PC-9 (cell line): ENCODE measurements at regions not wholly inside any gene's neighbourhood (a gene's known extent, or its start where the extent isn't known, plus 50 kb on each side); places are given as distances from the start of the nearest gene placed in this dataset.

Source experiments
- BruUV-seq: library from RNA; stranded (reverse); fragments of 400-500 nt; replicated peaks from 2 replicates; lab custom pipeline; 2021; lab: Mats Ljungman, UMichigan
- CTCF ChIA-PET: fragments of 300-600 bp; sonication (Branson Sonifier 250); formaldehyde crosslinking; loops from one replicate; lab custom pipeline; 2022; ENCODE audit warnings: antibody characterized with exemption; lab: Charles Lee
- POLR2A ChIA-PET: fragments of 300-600 bp; sonication (Branson Sonifier 250); formaldehyde crosslinking; loops from one replicate; lab custom pipeline; 2022; ENCODE audit warnings: antibody characterized with exemption; ENCODE audit not compliant: unreplicated experiment; lab: Charles Lee
- DNase-seq, 2 experiments: peaks; one replicate each; pipeline versions ENCODE4 v3.0.0 to v3.0.0-alpha.2; 2015 to 2022; ENCODE audit warnings: mixed read lengths in 1 of 2
- H2AFZ ChIP-seq: fragments of 200-600 bp; sonication (generic); 2 replicates; pipeline ENCODE4 v1.8.1; 2017; ENCODE audit warnings: antibody characterized with exemption
- H3F3A ChIP-seq: fragments of 200-600 bp; sonication (generic); 2 replicates; pipeline ENCODE4 v1.8.1; 2017; ENCODE audit warnings: antibody characterized with exemption, mild to moderate bottlenecking, low read depth; ENCODE audit not compliant: insufficient read depth
- H3K27ac ChIP-seq: fragments of 200-600 bp; sonication (generic); 2 replicates; pipeline ENCODE4 v1.6.1; 2016; ENCODE audit warnings: mixed run types
- H3K27me3 ChIP-seq: fragments of 200-600 bp; sonication (generic); 2 replicates; pipeline ENCODE4 v1.6.1; 2016; ENCODE audit warnings: low read depth, mixed run types; ENCODE audit not compliant: insufficient read depth
- H3K36me3 ChIP-seq: fragments of 200-600 bp; sonication (generic); 2 replicates; pipeline ENCODE4 v1.6.1; 2016; ENCODE audit warnings: low read depth, mixed run types
- H3K4me1 ChIP-seq: fragments of 200-600 bp; sonication (generic); replicated peaks from 2 replicates; pipeline ENCODE4 v1.6.1; 2016; ENCODE audit warnings: mixed run types; ENCODE audit not compliant: insufficient read depth
- H3K4me2 ChIP-seq: fragments of 200-600 bp; sonication (generic); 2 replicates; pipeline ENCODE4 v1.6.1; 2017; ENCODE audit warnings: mixed run types
- H3K4me3 ChIP-seq: fragments of 200-600 bp; sonication (generic); 2 replicates; pipeline ENCODE4 v1.6.1; 2016; ENCODE audit warnings: mixed run types
- H3K79me2 ChIP-seq: fragments of 200-600 bp; sonication (generic); 2 replicates; pipeline ENCODE4 v1.6.1; 2017; ENCODE audit warnings: low read depth, mixed run types
- H3K9me2 ChIP-seq: fragments of 200-600 bp; sonication (generic); 2 replicates; pipeline ENCODE4 v1.8.1; 2017; ENCODE audit warnings: mild to moderate bottlenecking; ENCODE audit not compliant: insufficient read depth
- H3K9me3 ChIP-seq: fragments of 200-600 bp; sonication (generic); 2 replicates; pipeline ENCODE4 v1.8.1; 2016; ENCODE audit warnings: low read depth; ENCODE audit not compliant: insufficient read depth
- H4K20me1 ChIP-seq: fragments of 200-600 bp; sonication (generic); 2 replicates; pipeline ENCODE4 v1.8.1; 2017; ENCODE audit not compliant: insufficient read depth
- CTCF ChIP-seq: fragments of 200-600 bp; sonication (generic); conservative IDR thresholded peaks from 2 replicates; pipeline ENCODE4 v1.6.1; 2017; ENCODE audit warnings: mixed run types, antibody characterized with exemption, mild to moderate bottlenecking, moderate library complexity
- EZH2 ChIP-seq: fragments of 200-600 bp; sonication (generic); IDR thresholded peaks from 2 replicates; pipeline ENCODE4 v1.8.0; 2017; ENCODE audit warnings: antibody characterized with exemption, low read depth
- intact Hi-C: fragments of 100-400 bp; cut with micrococcal nuclease; formaldehyde crosslinking; loops from one replicate; pipeline ENCODE4 v1.10.0; 2022; ENCODE audit not compliant: unreplicated experiment

DNA sequence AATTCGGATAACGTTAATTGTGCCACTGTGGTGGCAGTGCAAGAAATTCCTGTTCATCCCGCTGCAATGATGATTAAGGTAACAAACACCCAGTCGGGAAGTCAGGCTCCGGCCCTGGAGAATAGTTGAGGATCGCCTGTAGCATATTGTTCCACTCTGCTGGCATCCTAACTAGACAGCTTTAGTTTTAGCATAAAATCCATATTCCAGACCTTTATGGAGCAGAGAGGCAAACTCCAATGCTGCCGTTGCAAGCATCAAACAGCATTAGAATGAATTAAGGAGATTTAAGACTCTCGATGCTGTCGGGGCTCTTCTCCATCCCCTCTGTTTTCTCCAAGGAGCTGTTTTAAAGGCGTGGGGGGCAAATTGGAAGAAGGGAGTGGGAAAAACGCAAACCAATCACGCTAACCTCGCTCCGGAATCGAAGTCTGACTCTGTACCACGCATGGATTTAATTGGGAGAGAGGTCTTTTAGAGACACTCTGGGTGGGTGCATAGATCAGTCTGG is 660.4 kb downstream of the VRK1 start:
- no peaks in the 10 kb centered on the region for H3K36me3 ChIP-seq
- POLR2A ChIA-PET = no interaction called here
- TF ChIP-seq CTCF (no peak), EZH2 (no peak)
- CTCF ChIA-PET = no interaction called here
- no peaks in the 10 kb centered on the region for H3F3A ChIP-seq
- H3K27ac ChIP-seq = no peak overlapping the region
- BruUV-seq = no TSS peak
- no peaks in the 10 kb centered on the region for H3K9me3 ChIP-seq
- H2AFZ ChIP-seq = no peak overlapping the region
- H4K20me1 ChIP-seq = no peaks in the 10 kb centered on the region
- intact Hi-C loops = no loop called here
- no peaks in the 10 kb centered on the region for H3K79me2 ChIP-seq
- no peaks in the 10 kb centered on the region for H3K4me1 ChIP-seq
- H3K4me3 ChIP-seq = no peak overlapping the region
- DNase-seq = no peak
- H3K27me3 ChIP-seq = peaks cover 6% of the 10 kb centered on the region; the same call in 1 of the 2 replicates
- no peak overlapping the region for H3K4me2 ChIP-seq
- H3K9me2 ChIP-seq = no peaks in the 10 kb centered on the region

DNA sequence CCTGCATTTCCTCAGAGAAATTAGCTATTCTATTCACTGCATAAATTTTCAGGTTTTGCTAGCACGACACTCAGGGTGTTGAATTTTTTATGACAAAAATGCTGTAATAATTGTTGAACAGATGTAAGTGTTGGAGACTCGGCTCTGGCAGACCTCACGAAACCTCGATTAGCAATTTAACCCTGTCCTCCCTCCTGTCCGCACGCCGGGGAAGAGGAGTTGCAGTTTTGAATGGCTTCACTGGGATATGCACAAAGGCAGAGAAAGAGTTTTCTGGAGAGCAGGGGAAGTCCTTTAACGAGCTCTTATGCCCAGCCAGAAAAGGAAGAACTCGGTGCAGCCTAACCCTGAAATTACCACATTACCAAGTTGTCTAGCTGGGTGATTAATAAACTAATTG is 661.1 kb downstream of the VRK1 start:
- no peaks in the 10 kb centered on the region for H3F3A ChIP-seq
- DNase-seq = no peak
- H3K9me2 ChIP-seq = no peaks in the 10 kb centered on the region
- no peak overlapping the region for H3K4me3 ChIP-seq
- no peak for TF ChIP-seq CTCF
- TF ChIP-seq EZH2 = no peak
- H3K27me3 ChIP-seq = peaks cover 6% of the 10 kb centered on the region; the same call in 1 of the 2 replicates
- no peak overlapping the region for H3K4me2 ChIP-seq
- POLR2A ChIA-PET = no interaction called here
- H2AFZ ChIP-seq = no peak overlapping the region
- no peak overlapping the region for H3K27ac ChIP-seq
- no TSS peak for BruUV-seq
- H3K4me1 ChIP-seq = no peaks in the 10 kb centered on the region
- intact Hi-C loops = no loop called here
- H3K36me3 ChIP-seq = no peaks in the 10 kb centered on the region
- no peaks in the 10 kb centered on the region for H3K79me2 ChIP-seq
- H3K9me3 ChIP-seq = no peaks in the 10 kb centered on the region
- CTCF ChIA-PET = no interaction called here
- H4K20me1 ChIP-seq = no peaks in the 10 kb centered on the region

DNA sequence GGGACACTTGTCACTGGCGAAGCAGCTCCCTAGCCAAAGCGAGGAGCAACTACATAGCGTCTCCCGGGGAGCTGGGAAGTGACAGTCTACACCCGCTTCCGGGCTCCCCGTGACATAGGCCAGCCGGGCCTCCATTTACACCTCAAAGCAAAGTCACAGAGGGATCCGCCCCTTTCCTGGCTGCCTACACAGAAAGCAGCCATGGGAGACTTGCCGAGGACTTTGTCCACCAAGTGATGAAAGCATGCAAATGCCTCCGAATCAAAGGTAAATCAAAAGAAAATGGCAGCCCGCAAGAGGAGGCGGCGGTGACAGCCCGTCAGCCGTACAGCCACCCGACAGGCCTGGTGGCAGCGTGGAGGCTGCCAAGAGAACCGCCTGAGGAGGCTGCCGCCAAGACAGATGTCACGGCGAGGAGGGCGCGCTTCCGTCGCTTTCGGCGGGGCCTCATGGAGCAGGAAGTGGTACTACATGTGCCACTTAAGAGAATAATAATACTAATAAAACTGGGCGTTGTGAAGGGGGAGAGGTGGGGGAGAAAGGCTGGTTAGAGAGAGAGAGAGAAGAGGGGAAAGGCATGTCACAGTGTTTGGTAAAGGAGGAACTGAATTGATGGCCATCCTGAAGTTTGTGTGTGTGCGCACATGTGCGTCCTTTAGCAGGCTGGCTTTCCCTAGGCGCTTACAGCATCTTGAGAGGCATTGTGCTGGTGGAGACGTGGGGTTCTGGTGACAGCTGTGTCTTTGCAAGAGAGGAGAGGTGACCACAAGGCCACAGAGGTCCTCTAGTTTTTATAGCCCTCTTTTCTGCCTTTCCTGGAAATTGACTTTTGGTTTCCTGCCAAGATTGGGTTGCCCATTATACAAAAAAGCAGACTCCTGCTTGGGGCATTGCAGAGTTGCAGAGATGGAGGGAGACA is 661.7 kb downstream of the VRK1 start:
- DNase-seq = no peak
- intact Hi-C loops = no loop called here
- no peak overlapping the region for H2AFZ ChIP-seq
- POLR2A ChIA-PET = no interaction called here
- no peaks in the 10 kb centered on the region for H3K9me2 ChIP-seq
- no peaks in the 10 kb centered on the region for H3K4me1 ChIP-seq
- TF ChIP-seq EZH2 (no peak), CTCF (no peak)
- H4K20me1 ChIP-seq = no peaks in the 10 kb centered on the region
- CTCF ChIA-PET = no interaction called here
- BruUV-seq = no TSS peak
- H3K27ac ChIP-seq = no peak overlapping the region
- H3K4me3 ChIP-seq = no peak overlapping the region
- H3K27me3 ChIP-seq = peaks cover 6% of the 10 kb centered on the region; the same call in 1 of the 2 replicates
- H3K36me3 ChIP-seq = no peaks in the 10 kb centered on the region
- H3F3A ChIP-seq = no peaks in the 10 kb centered on the region
- H3K79me2 ChIP-seq = no peaks in the 10 kb centered on the region
- no peak overlapping the region for H3K4me2 ChIP-seq
- H3K9me3 ChIP-seq = no peaks in the 10 kb centered on the region
